H1 (cell line): ENCODE measurements at regions not wholly inside any gene's neighbourhood (a gene's known extent, or its start where the extent isn't known, plus 50 kb on each side); places are given as distances from the start of the nearest gene placed in this dataset.

Experiments used
- ATF2 ChIP-seq: IDR thresholded peaks from 2 replicates; pipeline ENCODE4 v1.6.1; 2012; ENCODE audit warnings: low read length, inconsistent platforms
- CHD2 ChIP-seq: IDR thresholded peaks from 2 replicates; pipeline ENCODE4 v1.6.1; 2012; ENCODE audit warnings: low read length, improper control_type of control experiment
- CHD7 ChIP-seq: fragments of 300-600 bp; sonication (generic); IDR thresholded peaks from 2 replicates; pipeline ENCODE4 v1.7.1; 2012; ENCODE audit warnings: low read length, moderate library complexity, mild to moderate bottlenecking, inconsistent platforms; ENCODE audit not compliant: insufficient replicate concordance
- FOSL1 ChIP-seq: IDR thresholded peaks from 2 replicates; pipeline ENCODE4 v1.6.1; 2011; ENCODE audit warnings: mild to moderate bottlenecking, low read depth, low read length, moderate library complexity; ENCODE audit not compliant: insufficient read depth
- POLR2A ChIP-seq, 2 experiments: IDR thresholded peaks; 1 replicate in 1 of 2; 2 replicates in 1 of 2; pipeline ENCODE4 v1.6.1; 2011; ENCODE audit warnings: low read depth in 2 of 2, low read length in 2 of 2, mild to moderate bottlenecking in 2 of 2; ENCODE audit errors: control extremely low read depth in 1 of 2
- SIN3A ChIP-seq, 2 experiments: IDR thresholded peaks in 1 of 2; conservative IDR thresholded peaks in 1 of 2; 2 replicates each; pipeline ENCODE4 v1.6.1; 2011 to 2012; ENCODE audit warnings: low read length in 2 of 2, improper control_type of control experiment in 1 of 2, low read depth in 1 of 2, mild to moderate bottlenecking in 1 of 2
- TAF7 ChIP-seq: optimal IDR thresholded peaks from 2 replicates; pipeline ENCODE3; 2011; ENCODE audit warnings: low read depth, mild to moderate bottlenecking, inconsistent platforms, low read length, moderate library complexity, borderline replicate concordance

DNA sequence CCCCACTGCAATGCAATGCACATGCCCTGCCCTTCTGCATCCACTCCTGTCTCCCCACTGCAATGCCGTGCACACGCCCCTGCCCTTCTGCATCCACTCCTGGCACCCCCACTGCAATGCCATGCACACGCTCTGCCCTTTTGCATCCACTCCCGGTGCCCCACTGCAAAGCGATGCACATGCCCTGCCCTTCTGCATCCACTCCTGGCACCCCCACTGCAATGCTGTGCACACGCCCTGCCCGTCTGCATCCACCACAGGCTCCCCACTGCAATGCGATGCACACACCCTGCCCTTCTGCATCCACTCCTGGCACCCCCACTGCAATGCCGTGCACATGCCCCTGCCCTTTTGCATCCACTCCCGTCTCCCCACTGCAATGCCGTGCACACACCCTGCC is 98.1 kb downstream of the KCTD15 start (continued):
- TF ChIP-seq CHD7 (no peak), SIN3A (conservative IDR thresholded peaks at IDR 0.05 in 1 of 2, IDR thresholded peaks at IDR 0.05 in 1 of 2; ENCODE audit: low read depth in 1 of 2, low read length in 2 of 2) (no peak), CHD2 (no peak), POLR2A (IDR thresholded peaks at IDR 0.05; ENCODE audit: control extremely low read depth in 1 of 2, low read depth in 2 of 2, low read length in 2 of 2) (no peak), ATF2 (no peak), TAF7 (no peak), FOSL1 (no peak)
